Peyer's patch (tissue), 4 donors: ENCODE measurements at regions not wholly inside any gene's neighbourhood (a gene's known extent, or its start where the extent isn't known, plus 50 kb on each side); places are given as distances from the start of the nearest gene placed in this dataset.
"Not testable (repeated sequence)": the region's sequence is repeated elsewhere in the genome, so short reads cannot be mapped to it uniquely, and the experiment has no call there.

Source experiments
- CTCF ChIP-seq, 6 experiments: fragments of 450-650 bp in 4 of 6; fragments of 200-600 bp in 2 of 6; sonication (generic) in 1 of 6; IDR thresholded peaks; one replicate each; pipeline ENCODE4 v1.5.1; 2017 to 2019; ENCODE audit warnings: antibody characterized with exemption in 6 of 6, mild to moderate bottlenecking in 3 of 6, moderate library complexity in 1 of 6
- POLR2A ChIP-seq, 2 donors: fragments of 450-650 bp; IDR thresholded peaks; one replicate each; pipeline ENCODE4 v1.5.1; 2017; ENCODE audit warnings: antibody characterized with exemption in 2 of 2, mild to moderate bottlenecking in 2 of 2, moderate library complexity in 2 of 2

- TF ChIP-seq CTCF, POLR2A (IDR thresholded peaks at IDR 0.05): not testable (repeated sequence)
These were observed 196.2 kb downstream of the OTOP1 start for GRCh38 chr4:4030509-4030908.
